CD4-positive, alpha-beta T cell treated with Interleukin-6 at 100 ng/mL for 8 hours (primary cell): ENCODE measurements at regions not wholly inside any gene's neighbourhood (a gene's known extent, or its start where the extent isn't known, plus 50 kb on each side); places are given as distances from the start of the nearest gene placed in this dataset.
"Not testable (repeated sequence)": the region's sequence is repeated elsewhere in the genome, so short reads cannot be mapped to it uniquely, and the experiment has no call there.

Experiments
- DNase-seq: peaks from one replicate; pipeline ENCODE4 v3.0.0-alpha.2; 2020; ENCODE audit warnings: mixed read lengths, low spot score

- not testable (repeated sequence) for DNase-seq
Measured at GRCh38 chr11:135011313-135011712, 599.3 kb upstream of the B3GAT1 start.

GRCh38 chr11:135009125-135009524 is 597.1 kb upstream of the B3GAT1 start:
- no peak for DNase-seq

GRCh38 chr11:135008412-135008811 is 596.4 kb upstream of the B3GAT1 start:
- no peak for DNase-seq

GRCh38 chr11:135008001-135008405 is 596.0 kb upstream of the B3GAT1 start:
- no peak for DNase-seq

- no peak for DNase-seq
Measured at GRCh38 chr11:135006800-135007199, 594.8 kb upstream of the B3GAT1 start.

GRCh38 chr11:135004495-135004894 is 592.5 kb upstream of the B3GAT1 start:
- no peak for DNase-seq

GRCh38 chr11:135002236-135002635 is 590.2 kb upstream of the B3GAT1 start:
- DNase-seq, result no peak

- DNase-seq, result no peak
Measured at GRCh38 chr11:135001581-135001980, 589.5 kb upstream of the B3GAT1 start.

- not testable (repeated sequence) for DNase-seq
Measured at GRCh38 chr11:135001065-135001464, 589.0 kb upstream of the B3GAT1 start.

- no peak for DNase-seq
Measured at GRCh38 chr11:134999590-134999989, 587.5 kb upstream of the B3GAT1 start.

GRCh38 chr11:134997652-134998320 is 585.7 kb upstream of the B3GAT1 start:
- DNase-seq, result no peak

GRCh38 chr11:134995741-134996140 is 583.7 kb upstream of the B3GAT1 start:
- no peak for DNase-seq

- DNase-seq, result no peak
Measured at GRCh38 chr11:134994431-134994830, 582.4 kb upstream of the B3GAT1 start.

GRCh38 chr11:134993691-134994243 is 581.7 kb upstream of the B3GAT1 start:
- DNase-seq, result no peak

- no peak for DNase-seq
Measured at GRCh38 chr11:134992981-134993380, 580.9 kb upstream of the B3GAT1 start.

GRCh38 chr11:134988495-134988894 is 576.5 kb upstream of the B3GAT1 start:
- DNase-seq, result no peak

GRCh38 chr11:134987822-134988221 is 575.8 kb upstream of the B3GAT1 start:
- DNase-seq, result no peak

GRCh38 chr11:134987223-134987768 is 575.3 kb upstream of the B3GAT1 start:
- no peak for DNase-seq

- DNase-seq, result no peak
Measured at GRCh38 chr11:134984421-134984820, 572.4 kb upstream of the B3GAT1 start.

- not testable (repeated sequence) for DNase-seq
Measured at GRCh38 chr11:134982432-134982831, 570.4 kb upstream of the B3GAT1 start.

- DNase-seq, result no peak
Measured at GRCh38 chr11:134981835-134982234, 569.8 kb upstream of the B3GAT1 start.

GRCh38 chr11:134980819-134981710 is 569.0 kb upstream of the B3GAT1 start:
- no peak for DNase-seq

GRCh38 chr11:134979089-134979457 is 567.0 kb upstream of the B3GAT1 start:
- DNase-seq, result not testable (repeated sequence)
